Epithelial cell of esophagus (primary cell): ENCODE measurements at regions not wholly inside any gene's neighbourhood (a gene's known extent, or its start where the extent isn't known, plus 50 kb on each side); places are given as distances from the start of the nearest gene placed in this dataset.

Source experiments
- DNase-seq: peaks from one replicate; pipeline ENCODE4 v3.0.0; 2010; ENCODE audit warnings: low read depth
- H3K4me3 ChIP-seq: 2 replicates; pipeline ENCODE4 v1.5.1; 2011; ENCODE audit warnings: mild to moderate bottlenecking, low read length, control low read depth
- TF ChIP-seq, protein P1 (sequence below): IDR thresholded peaks from 2 replicates; pipeline ENCODE4 v1.5.1; 2011; ENCODE audit warnings: low read depth, mild to moderate bottlenecking, low read length, control low read depth, inconsistent platforms; ENCODE audit not compliant: insufficient read depth; ENCODE audit errors: missing control alignments

DNA sequence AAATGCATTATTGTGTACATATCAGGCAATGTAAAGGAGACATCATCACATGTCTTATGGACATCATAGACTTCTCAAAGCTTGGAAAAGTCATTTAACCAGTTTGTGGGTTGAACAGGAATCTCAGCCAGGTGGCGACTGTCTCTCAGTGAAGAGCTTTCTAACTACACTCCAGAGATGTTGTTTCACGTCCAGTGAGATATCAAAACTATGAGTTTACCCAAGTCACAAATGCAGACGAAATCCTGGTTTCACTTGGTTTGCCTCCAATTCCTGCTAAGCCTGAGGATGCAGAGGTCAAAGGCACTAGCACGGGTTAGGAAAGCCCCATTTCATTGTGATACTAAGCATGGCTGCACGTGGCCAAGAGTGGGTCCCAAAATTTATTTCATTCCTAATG lies 384.5 kb upstream of the MEIS1 start:
- no peak overlapping the region for H3K4me3 ChIP-seq
- TF ChIP-seq, protein P1, sequence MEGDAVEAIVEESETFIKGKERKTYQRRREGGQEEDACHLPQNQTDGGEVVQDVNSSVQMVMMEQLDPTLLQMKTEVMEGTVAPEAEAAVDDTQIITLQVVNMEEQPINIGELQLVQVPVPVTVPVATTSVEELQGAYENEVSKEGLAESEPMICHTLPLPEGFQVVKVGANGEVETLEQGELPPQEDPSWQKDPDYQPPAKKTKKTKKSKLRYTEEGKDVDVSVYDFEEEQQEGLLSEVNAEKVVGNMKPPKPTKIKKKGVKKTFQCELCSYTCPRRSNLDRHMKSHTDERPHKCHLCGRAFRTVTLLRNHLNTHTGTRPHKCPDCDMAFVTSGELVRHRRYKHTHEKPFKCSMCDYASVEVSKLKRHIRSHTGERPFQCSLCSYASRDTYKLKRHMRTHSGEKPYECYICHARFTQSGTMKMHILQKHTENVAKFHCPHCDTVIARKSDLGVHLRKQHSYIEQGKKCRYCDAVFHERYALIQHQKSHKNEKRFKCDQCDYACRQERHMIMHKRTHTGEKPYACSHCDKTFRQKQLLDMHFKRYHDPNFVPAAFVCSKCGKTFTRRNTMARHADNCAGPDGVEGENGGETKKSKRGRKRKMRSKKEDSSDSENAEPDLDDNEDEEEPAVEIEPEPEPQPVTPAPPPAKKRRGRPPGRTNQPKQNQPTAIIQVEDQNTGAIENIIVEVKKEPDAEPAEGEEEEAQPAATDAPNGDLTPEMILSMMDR = no peak
- DNase-seq = no peak

DNA sequence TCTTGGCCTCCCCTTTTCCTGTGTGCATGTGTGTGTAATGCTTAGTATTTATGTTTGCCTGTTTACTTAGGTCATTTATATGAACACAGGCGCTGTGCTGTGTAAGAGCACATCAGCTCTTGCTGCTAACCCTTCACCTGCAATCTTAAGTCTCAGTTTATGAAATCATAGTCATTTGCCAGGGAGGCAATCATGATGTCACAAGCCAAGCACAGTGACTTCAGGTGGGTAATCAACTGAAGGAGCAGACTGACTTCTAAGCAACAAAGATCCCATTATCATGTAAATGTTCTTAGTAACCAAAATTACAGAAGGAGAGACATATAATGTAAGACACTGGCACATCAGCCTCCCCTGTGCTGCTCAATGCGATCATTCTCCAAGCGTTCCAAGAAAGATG lies 386.3 kb upstream of the MEIS1 start:
- TF ChIP-seq, protein P1 = no peak
- no peak for DNase-seq
- no peak overlapping the region for H3K4me3 ChIP-seq

DNA sequence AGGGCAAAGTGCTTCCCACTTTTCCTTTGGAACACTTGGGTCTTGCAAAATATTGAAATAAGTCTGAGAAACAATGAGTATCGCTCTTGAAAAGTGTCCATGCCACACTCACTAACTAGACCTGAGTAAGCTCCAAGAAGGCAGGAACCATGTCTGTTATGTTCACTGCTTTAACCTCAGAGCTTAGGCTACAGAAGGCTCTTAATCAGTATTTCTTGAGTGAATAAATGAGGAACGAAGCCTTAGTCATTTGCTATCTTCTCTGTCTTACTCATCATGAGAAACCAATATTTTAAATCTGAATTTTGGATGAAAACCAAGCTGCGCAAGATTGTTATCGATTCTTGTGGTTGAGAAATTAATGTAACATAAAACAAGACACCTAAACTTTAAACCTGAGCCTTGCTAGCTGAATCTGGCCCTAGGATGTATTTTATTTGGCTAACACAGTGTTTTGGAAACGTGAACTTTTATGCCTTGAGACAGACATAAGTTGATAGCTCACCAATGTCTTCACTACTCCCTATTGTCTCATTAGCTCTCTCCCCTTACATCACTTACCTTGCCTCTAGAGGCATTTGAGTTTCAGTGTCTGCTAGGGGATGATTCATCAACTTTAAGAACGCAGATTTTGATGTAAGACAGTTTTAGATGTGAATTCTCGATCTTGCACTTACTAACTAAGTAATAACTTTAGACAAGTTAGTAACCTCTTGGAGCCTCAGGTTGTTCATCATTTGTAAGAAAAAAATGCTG lies 392.8 kb upstream of the MEIS1 start:
- TF ChIP-seq, protein P1 = no peak
- H3K4me3 ChIP-seq = no peak overlapping the region
- no peak for DNase-seq

DNA sequence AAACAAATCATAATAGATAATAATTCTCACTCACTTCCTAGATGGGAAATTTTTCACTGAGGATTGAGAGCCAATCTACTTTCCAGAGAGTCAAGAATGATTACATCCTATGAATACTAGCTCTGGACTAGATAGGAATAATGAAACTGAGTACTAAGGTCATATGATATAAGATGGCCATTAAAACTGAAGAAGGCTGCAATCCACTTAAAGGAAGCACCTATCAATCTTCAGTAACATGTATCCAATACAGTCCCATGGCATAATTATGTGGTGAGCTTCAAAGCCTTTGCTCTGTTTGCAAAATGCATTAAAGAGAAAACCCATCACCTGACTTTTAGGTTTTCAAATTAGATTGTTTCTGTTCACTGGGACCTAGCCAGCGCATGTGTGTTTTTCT lies 398.0 kb upstream of the MEIS1 start:
- TF ChIP-seq, protein P1 = no peak
- H3K4me3 ChIP-seq = no peak overlapping the region
- no peak for DNase-seq

DNA sequence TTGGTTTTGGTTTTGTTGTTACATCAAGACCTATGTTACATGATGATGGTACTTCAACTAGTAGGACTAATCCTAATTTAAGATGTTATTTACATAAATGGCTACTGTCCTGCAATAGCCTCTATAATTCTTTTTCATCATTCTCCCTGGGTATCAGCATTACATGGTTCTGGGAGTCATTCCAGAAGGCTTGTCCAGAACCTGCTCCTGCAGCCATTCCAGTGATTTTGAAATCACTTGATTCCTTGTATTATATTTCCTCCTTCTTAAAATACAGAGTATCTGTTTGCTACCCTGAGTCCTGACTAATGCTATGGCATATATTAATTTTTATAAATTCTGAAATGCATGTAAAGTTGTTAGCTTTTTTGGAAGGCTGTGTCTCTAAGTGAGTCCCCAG lies 400.5 kb upstream of the MEIS1 start:
- TF ChIP-seq, protein P1 = no peak
- no peak for DNase-seq
- no peak overlapping the region for H3K4me3 ChIP-seq

DNA sequence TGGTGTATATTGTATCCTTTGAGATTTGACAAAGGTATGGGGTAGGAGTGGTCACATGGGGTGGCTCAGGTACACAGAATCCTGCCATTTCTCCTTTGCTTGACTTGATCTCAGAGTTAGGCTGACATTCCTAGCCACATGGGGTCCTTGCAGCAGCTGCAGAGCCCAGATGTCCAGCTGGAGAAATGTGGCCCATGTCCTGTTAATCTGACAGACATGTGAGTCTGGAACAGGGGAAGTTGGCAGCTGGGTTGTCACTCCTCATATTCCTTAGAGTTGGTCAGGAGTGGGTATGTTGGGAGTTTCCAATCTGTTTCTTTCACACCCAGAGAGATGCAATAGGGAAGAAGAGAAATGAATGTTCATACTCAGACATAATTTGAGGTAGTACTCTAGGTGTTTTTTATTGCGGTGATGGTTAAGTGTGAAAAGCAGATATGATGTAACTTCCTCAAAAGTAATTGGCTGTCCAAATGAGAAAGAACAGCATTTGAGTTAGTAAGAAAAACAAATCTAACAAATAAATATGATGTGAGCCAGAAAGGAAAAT lies 402.6 kb upstream of the MEIS1 start:
- TF ChIP-seq, protein P1 = no peak
- no peak for DNase-seq

DNA sequence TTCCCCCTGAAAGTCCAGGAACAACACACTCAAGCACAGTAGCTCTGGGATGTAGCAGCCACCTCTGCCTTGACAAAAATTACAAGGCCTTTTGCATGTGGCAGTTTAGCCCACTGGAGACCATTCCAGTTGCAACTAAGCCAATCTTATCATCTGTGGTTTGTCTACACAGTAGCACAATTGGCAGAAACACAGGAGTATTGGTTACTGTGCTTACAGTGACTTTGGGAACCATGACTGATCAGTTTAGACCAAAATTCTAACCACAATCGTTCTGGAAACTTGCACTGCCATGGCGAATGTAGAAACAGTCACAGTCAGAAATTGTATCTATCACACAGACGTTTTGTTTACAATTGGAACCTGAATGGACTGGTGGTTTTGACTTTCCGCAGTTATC lies 403.7 kb upstream of the MEIS1 start:
- no peak for DNase-seq
- TF ChIP-seq, protein P1 = no peak
- no peak overlapping the region for H3K4me3 ChIP-seq

More for the DNA sequence above, 402.6 kb upstream of the MEIS1 start:
- no peak overlapping the region for H3K4me3 ChIP-seq
